Fibroblast of pulmonary artery (primary cell): ENCODE measurements at regions not wholly inside any gene's neighbourhood (a gene's known extent, or its start where the extent isn't known, plus 50 kb on each side); places are given as distances from the start of the nearest gene placed in this dataset.

Experiments used
- DNase-seq: peaks from one replicate; pipeline ENCODE4 v3.0.0-alpha.2; 2010; ENCODE audit warnings: low read depth
- H3K4me3 ChIP-seq: replicated peaks from 2 replicates; pipeline ENCODE4 v1.5.1; 2011; ENCODE audit warnings: low read depth, mild to moderate bottlenecking, control low read depth, low read length, moderate library complexity
- CTCF ChIP-seq: IDR thresholded peaks from 2 replicates; pipeline ENCODE4 v1.5.1; 2011; ENCODE audit warnings: mild to moderate bottlenecking, control low read depth, low read length, inconsistent platforms; ENCODE audit errors: missing control alignments

- TF ChIP-seq CTCF: no peak
- DNase-seq: no peak
- no peak overlapping the region for H3K4me3 ChIP-seq
Measured at GRCh38 chr4:15341733-15342300, 86.0 kb upstream of the C1QTNF7 start.

- no peak overlapping the region for H3K4me3 ChIP-seq
- no peak for DNase-seq
- no peak for TF ChIP-seq CTCF
Measured at GRCh38 chr4:15343000-15343399, 84.8 kb upstream of the C1QTNF7 start.

DNA sequence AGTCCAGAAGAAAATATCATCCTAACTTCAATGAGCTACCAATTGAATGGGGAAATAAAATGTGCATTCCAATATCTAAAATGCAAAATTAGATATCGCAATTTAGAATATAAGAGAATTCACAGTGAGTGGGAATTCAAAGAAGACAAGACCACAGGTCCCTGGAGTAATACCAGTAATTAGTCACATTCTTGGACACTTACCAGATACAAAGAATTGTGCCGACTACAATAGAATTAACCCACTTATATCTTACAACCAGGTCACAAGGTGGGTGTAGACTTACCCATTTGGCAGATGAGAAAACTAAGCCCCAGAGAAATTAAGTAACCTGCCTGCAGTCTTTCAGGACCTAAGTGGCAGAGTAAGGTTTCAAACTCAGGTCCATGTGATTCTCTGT, 84.3 kb upstream of the C1QTNF7 start:
- H3K4me3 ChIP-seq: no peak overlapping the region
- peak; percentile 8 for DNase-seq
- TF ChIP-seq CTCF: no peak

GRCh38 chr4:15344041-15344440, 83.8 kb upstream of the C1QTNF7 start:
- TF ChIP-seq CTCF: no peak
- H3K4me3 ChIP-seq: no peak overlapping the region
- DNase-seq: peak; percentile 52

DNA sequence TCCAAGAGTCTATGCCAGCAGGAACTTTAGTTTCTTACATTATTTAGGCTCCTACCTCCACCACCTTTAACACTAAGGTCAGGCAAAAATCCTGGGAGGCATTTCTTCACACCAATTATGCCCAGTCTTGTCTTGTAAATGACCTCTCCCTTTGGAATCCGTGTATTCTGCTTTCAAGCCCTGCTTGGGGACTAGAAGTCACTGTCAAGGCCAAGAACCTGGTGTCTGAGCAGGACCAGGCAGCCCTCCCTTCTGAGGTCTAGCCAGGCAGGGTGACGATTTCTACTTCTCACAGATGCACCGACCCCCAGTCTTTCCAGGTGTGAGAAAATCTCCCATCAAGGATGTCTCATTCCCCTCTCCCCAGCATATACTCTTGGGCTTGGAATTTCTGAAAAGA, 82.7 kb upstream of the C1QTNF7 start:
- no peak for TF ChIP-seq CTCF
- no peak overlapping the region for H3K4me3 ChIP-seq
- DNase-seq: no peak

- no peak for DNase-seq
- no peak overlapping the region for H3K4me3 ChIP-seq
- TF ChIP-seq CTCF: no peak
Measured at GRCh38 chr4:15348236-15348635, 79.6 kb upstream of the C1QTNF7 start.

- DNase-seq: no peak
- H3K4me3 ChIP-seq: no peak overlapping the region
- no peak for TF ChIP-seq CTCF
Measured at GRCh38 chr4:15348695-15349094, 79.1 kb upstream of the C1QTNF7 start.
